Dendritic cell treated with granulocyte-macrophage colony-stimulating factor and Interleukin-4, amounts not matched to agents 40 ng/mL and 50 ng/mL, for 4 days (primary cell): ENCODE measurements at regions not wholly inside any gene's neighbourhood (a gene's known extent, or its start where the extent isn't known, plus 50 kb on each side); places are given as distances from the start of the nearest gene placed in this dataset.
"Not testable (repeated sequence)": the region's sequence is repeated elsewhere in the genome, so short reads cannot be mapped to it uniquely, and the experiment has no call there.

Source experiments
- H3K27ac Mint-ChIP-seq: one replicate; pipeline ENCODE4 v1.8.0; 2022; ENCODE audit warnings: mild to moderate bottlenecking, mixed read lengths
- H3K27me3 Mint-ChIP-seq: one replicate; pipeline ENCODE4 v1.8.0; 2022; ENCODE audit warnings: mild to moderate bottlenecking, mixed read lengths
- H3K36me3 Mint-ChIP-seq: one replicate; pipeline ENCODE4 v1.8.0; 2022; ENCODE audit warnings: low read depth, mixed read lengths
- H3K4me1 Mint-ChIP-seq: one replicate; pipeline ENCODE4 v1.8.0; 2022; ENCODE audit warnings: low read depth, mixed read lengths
- H3K4me3 Mint-ChIP-seq: one replicate; pipeline ENCODE4 v1.8.0; 2022; ENCODE audit warnings: mild to moderate bottlenecking, moderate library complexity, mixed read lengths
- H3K9me3 Mint-ChIP-seq: one replicate; pipeline ENCODE4 v1.8.0; 2022; ENCODE audit warnings: mixed read lengths
- intact Hi-C: fragments of 100-400 bp; cut with micrococcal nuclease; formaldehyde crosslinking; loops from one replicate; pipeline ENCODE4 v1.15.0; 2022

DNA sequence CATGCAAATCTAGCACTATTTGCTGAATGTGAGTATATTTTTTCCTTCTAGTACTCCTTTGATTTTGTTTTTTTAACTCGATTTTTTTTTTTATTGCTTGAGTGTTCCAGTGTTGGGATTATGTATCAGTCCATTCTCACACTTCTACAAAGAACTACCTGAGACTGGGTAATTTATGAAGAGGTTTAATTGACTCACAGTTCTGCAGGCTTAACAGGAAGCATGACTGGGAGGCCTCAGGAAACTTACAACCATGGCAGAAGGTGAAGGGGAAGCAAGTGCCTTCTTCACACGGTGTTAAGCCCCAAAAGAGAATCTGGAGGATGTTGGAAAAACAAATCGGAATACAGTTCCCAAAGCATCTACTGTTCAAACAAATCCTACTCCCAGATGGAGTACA, 69.1 kb downstream of the ZNF518B start:
- H3K4me1 Mint-ChIP-seq, H3K36me3 Mint-ChIP-seq, H3K27ac Mint-ChIP-seq, intact Hi-C loops, H3K9me3 Mint-ChIP-seq, H3K27me3 Mint-ChIP-seq, H3K4me3 Mint-ChIP-seq: not testable (repeated sequence)

DNA sequence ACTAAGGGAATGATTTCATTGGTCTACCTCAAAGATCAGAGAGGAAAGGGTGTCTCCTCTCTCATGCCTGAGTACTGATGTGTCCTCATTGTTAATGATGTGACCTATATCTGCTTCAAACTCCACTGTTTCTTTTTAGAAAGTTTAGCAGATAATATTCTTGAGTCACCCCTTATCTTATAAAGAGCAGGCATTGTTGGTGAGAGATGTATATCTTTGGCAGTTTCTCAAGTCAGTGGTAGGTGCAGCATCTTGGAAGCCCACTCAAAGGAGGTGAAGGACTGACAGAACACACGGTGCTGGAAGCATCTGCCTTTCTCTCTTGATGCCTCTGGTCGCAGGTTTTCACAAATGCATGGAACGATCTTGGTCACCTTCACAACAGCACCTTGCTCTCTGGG, 71.2 kb downstream of the ZNF518B start:
- Mint-ChIP-seq H3K9me3 (peaks cover 2% of the 10 kb centered on the region), H3K36me3 (no peaks in the 10 kb centered on the region), H3K4me3 (no peak overlapping the region), H3K27me3 (no peaks in the 10 kb centered on the region), H3K27ac (no peak overlapping the region), H3K4me1 (no peaks in the 10 kb centered on the region)
- intact Hi-C loops, result no loop called here

GRCh38 chr4:10384974-10385373, 72.3 kb downstream of the ZNF518B start:
- no peak overlapping the region for H3K27ac Mint-ChIP-seq
- H3K36me3 Mint-ChIP-seq, result no peaks in the 10 kb centered on the region
- no peaks in the 10 kb centered on the region for H3K27me3 Mint-ChIP-seq
- H3K4me3 Mint-ChIP-seq, result no peak overlapping the region
- no peaks in the 10 kb centered on the region for H3K4me1 Mint-ChIP-seq
- no peaks in the 10 kb centered on the region for H3K9me3 Mint-ChIP-seq
- intact Hi-C loops, result no loop called here

DNA sequence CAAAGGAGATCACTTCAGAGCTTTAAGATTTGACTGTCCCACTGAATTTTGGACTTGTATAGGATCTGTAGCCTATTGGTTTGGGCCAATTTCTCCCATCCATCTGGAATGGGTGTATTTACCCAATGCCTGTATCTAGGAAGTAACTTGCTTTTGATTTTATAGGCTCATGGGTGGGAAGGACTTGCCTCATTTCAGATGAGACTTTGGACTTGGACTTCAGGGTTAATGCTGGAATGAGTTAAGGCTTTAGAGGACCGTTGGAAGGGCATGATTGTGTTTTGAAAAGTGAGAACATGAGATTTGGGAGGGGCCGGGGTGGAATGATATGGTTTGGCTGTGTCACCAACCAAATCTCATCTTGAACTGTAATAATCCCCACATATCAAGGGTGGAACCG, 73.8 kb downstream of the ZNF518B start:
- intact Hi-C loops, result no loop called here
- no peak overlapping the region for H3K4me3 Mint-ChIP-seq
- H3K9me3 Mint-ChIP-seq, result no peaks in the 10 kb centered on the region
- no peak overlapping the region for H3K27ac Mint-ChIP-seq
- H3K36me3 Mint-ChIP-seq, result no peaks in the 10 kb centered on the region
- H3K27me3 Mint-ChIP-seq, result no peaks in the 10 kb centered on the region
- H3K4me1 Mint-ChIP-seq, result no peaks in the 10 kb centered on the region

GRCh38 chr4:10382171-10382570, 75.1 kb downstream of the ZNF518B start:
- H3K9me3 Mint-ChIP-seq, H3K27me3 Mint-ChIP-seq, intact Hi-C loops, H3K4me1 Mint-ChIP-seq, H3K36me3 Mint-ChIP-seq, H3K4me3 Mint-ChIP-seq, H3K27ac Mint-ChIP-seq: not testable (repeated sequence)

- intact Hi-C loops, result no loop called here
- no peaks in the 10 kb centered on the region for H3K9me3 Mint-ChIP-seq
- no peak overlapping the region for H3K27ac Mint-ChIP-seq
- H3K4me1 Mint-ChIP-seq, result no peaks in the 10 kb centered on the region
- H3K4me3 Mint-ChIP-seq, result no peak overlapping the region
- H3K27me3 Mint-ChIP-seq, result no peaks in the 10 kb centered on the region
- H3K36me3 Mint-ChIP-seq, result no peaks in the 10 kb centered on the region
Measured at GRCh38 chr4:10381146-10381545, 76.1 kb downstream of the ZNF518B start.

- H3K4me3 Mint-ChIP-seq, result no peak overlapping the region
- no peaks in the 10 kb centered on the region for H3K4me1 Mint-ChIP-seq
- no peaks in the 10 kb centered on the region for H3K9me3 Mint-ChIP-seq
- intact Hi-C loops, result no loop called here
- H3K27ac Mint-ChIP-seq, result no peak overlapping the region
- H3K36me3 Mint-ChIP-seq, result no peaks in the 10 kb centered on the region
- H3K27me3 Mint-ChIP-seq, result no peaks in the 10 kb centered on the region
Measured at GRCh38 chr4:10380735-10381134, 76.5 kb downstream of the ZNF518B start.

DNA sequence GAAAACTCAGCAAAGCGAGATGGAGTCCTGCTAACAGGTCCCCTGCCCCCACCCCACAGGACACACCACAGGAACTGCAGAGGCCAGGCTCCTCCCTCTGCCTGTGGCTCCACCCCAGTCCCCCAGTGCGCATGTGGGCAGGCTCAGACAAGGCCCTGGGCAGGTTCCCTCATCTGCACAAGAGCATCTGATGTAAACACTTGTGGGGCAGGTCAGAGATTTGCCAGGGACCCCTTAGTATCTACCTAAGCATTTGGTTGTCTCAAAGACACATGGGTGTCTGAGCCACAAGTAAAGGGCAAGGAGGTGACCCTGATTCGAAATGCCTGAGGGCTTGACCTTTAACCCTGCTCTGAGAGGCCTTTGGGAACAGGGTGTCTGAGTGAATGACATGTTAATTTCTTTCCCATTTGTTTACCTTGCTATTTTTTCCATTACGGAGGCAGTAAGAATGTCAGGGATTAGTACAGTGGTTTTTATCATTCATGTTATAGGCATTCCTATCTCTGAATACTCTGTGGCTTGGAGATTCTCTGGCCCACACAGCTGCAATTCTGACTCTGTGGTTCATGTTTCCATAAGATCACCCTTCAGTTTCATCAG, 85.3 kb downstream of the ZNF518B start:
- H3K27ac Mint-ChIP-seq, result no peak overlapping the region
- H3K4me3 Mint-ChIP-seq, result no peak overlapping the region
- intact Hi-C loops, result no loop called here
- no peaks in the 10 kb centered on the region for H3K4me1 Mint-ChIP-seq
- no peaks in the 10 kb centered on the region for H3K36me3 Mint-ChIP-seq
- peaks cover 2% of the 10 kb centered on the region for H3K27me3 Mint-ChIP-seq
- no peaks in the 10 kb centered on the region for H3K9me3 Mint-ChIP-seq

GRCh38 chr4:10371121-10371520, 86.1 kb downstream of the ZNF518B start:
- Mint-ChIP-seq H3K9me3 (no peaks in the 10 kb centered on the region), H3K4me1 (no peaks in the 10 kb centered on the region), H3K36me3 (no peaks in the 10 kb centered on the region), H3K27me3 (peaks cover 2% of the 10 kb centered on the region), H3K4me3 (no peak overlapping the region), H3K27ac (no peak overlapping the region)
- intact Hi-C loops, result no loop called here

- no peaks in the 10 kb centered on the region for H3K4me1 Mint-ChIP-seq
- intact Hi-C loops, result no loop called here
- no peaks in the 10 kb centered on the region for H3K9me3 Mint-ChIP-seq
- H3K27me3 Mint-ChIP-seq, result peaks cover 2% of the 10 kb centered on the region
- H3K27ac Mint-ChIP-seq, result no peak overlapping the region
- no peak overlapping the region for H3K4me3 Mint-ChIP-seq
- no peaks in the 10 kb centered on the region for H3K36me3 Mint-ChIP-seq
Measured at GRCh38 chr4:10369517-10369916, 87.7 kb downstream of the ZNF518B start.

DNA sequence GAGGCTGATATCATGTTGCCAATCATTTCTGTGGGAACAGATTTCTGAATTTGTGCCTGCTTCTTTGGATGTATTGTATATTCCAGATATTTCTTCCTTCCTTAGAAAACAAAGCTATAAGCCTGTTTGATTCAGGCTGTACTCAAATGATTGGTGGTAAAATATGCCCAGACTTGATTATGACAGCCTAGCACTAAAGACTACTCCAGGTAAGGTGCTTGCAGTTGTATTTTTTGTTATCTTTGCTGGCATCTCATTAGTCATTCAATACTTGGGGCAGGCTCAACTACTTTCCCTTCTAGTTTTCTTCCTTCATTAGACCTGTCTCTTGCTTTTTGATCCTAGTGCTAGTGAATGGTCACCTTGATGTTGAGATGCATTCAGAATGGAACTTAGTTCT, 90.6 kb downstream of the ZNF518B start:
- intact Hi-C loops, result no loop called here
- no peaks in the 10 kb centered on the region for H3K9me3 Mint-ChIP-seq
- no peak overlapping the region for H3K4me3 Mint-ChIP-seq
- H3K36me3 Mint-ChIP-seq, result no peaks in the 10 kb centered on the region
- H3K4me1 Mint-ChIP-seq, result no peaks in the 10 kb centered on the region
- H3K27ac Mint-ChIP-seq, result no peak overlapping the region
- no peaks in the 10 kb centered on the region for H3K27me3 Mint-ChIP-seq

DNA sequence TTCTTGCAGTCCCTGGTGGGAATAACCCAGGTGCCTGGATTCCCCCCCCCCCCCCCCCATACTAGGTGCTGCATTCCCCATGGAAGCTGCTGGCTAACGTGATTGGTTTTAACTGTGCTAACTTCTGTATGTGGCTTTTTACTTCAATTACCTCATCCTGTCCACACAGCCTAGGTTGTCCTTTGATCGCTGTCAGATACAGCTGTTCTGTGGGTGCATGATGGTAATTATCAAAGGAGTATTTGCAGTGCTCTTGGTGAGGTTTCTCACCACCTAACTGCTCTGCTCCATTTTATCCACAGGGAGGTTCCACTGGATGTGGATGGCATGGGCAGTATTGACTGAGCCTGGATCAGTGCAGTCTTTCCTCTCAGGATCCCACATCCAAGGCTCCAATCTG, 93.0 kb downstream of the ZNF518B start:
- Mint-ChIP-seq H3K27me3 (no peaks in the 10 kb centered on the region), H3K4me3 (no peak overlapping the region)
- intact Hi-C loops, result no loop called here

GRCh38 chr4:10354746-10355145, 102.5 kb downstream of the ZNF518B start:
- intact Hi-C loops, result no loop called here
- no peak overlapping the region for H3K27ac Mint-ChIP-seq
- no peaks in the 10 kb centered on the region for H3K4me1 Mint-ChIP-seq
- H3K9me3 Mint-ChIP-seq, result no peaks in the 10 kb centered on the region
- no peak overlapping the region for H3K4me3 Mint-ChIP-seq
- peaks cover 3% of the 10 kb centered on the region for H3K27me3 Mint-ChIP-seq
- no peaks in the 10 kb centered on the region for H3K36me3 Mint-ChIP-seq

More for the DNA sequence above, 93.0 kb downstream of the ZNF518B start:
- no peaks in the 10 kb centered on the region for H3K4me1 Mint-ChIP-seq
- no peaks in the 10 kb centered on the region for H3K9me3 Mint-ChIP-seq
- no peaks in the 10 kb centered on the region for H3K36me3 Mint-ChIP-seq
- no peak overlapping the region for H3K27ac Mint-ChIP-seq

DNA sequence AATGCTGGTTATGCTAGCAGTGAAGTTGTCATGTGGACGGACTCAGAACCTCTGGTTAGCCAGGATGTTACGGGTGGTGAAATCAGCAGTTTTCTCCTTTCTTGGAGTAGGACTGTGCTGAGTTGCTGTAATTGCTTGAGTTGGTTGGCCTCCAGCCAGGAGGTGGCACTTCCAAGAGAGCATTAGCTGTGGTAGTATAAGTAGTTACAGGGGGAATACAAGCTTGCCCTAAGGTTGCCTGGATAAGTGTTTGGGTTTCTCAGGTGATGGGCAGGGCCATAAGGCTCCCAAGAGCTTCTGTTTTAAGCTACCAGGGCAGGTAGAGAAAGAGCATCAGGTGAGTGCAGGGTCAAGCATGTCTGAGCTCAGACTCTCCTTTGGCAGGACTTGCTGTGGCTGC, 103.0 kb downstream of the ZNF518B start:
- Mint-ChIP-seq H3K27ac (no peak overlapping the region), H3K9me3 (no peaks in the 10 kb centered on the region), H3K4me1 (no peaks in the 10 kb centered on the region), H3K27me3 (peaks cover 3% of the 10 kb centered on the region), H3K36me3 (no peaks in the 10 kb centered on the region), H3K4me3 (no peak overlapping the region)
- intact Hi-C loops, result no loop called here

- Mint-ChIP-seq H3K36me3 (no peaks in the 10 kb centered on the region), H3K4me3 (no peak overlapping the region), H3K4me1 (no peaks in the 10 kb centered on the region), H3K27me3 (peaks cover 7% of the 10 kb centered on the region), H3K27ac (no peak overlapping the region), H3K9me3 (no peaks in the 10 kb centered on the region)
- intact Hi-C loops, result no loop called here
Measured at GRCh38 chr4:10353110-10353509, 104.1 kb downstream of the ZNF518B start.
